ENCODE measurements at regions not wholly inside any gene's neighbourhood (a gene's known extent, or its start where the extent isn't known, plus 50 kb on each side); places are given as distances from the start of the nearest gene placed in this dataset.

DNA sequence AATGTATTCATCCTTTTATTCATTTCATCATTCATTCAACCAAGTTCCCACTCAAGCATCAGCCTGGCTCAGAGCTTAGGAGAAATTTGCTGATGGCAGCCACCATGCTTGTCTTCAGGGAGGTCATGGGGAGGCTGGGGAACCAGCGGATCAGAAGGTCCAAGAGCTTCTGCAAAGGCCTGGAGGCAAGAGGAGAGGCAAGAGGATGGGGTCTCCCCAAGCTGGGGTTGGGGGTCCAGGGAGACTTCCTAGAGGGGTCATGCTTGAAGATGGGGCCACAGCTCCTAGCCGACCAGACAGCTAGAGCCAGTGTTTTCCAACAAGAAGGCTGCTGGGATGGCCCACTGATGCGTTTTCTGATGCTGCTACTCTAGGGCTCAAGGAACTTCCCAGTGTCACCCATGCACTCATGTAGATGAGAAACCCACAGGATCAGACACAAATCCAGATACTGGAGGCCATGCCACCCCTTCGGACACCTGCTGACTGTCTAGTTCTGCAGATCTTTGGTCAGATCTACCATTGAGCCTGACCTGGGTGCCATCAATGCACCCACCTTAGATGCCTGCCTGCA is 315.2 kb downstream of the AJAP1 start:
- TF ChIP-seq, protein P1, sequence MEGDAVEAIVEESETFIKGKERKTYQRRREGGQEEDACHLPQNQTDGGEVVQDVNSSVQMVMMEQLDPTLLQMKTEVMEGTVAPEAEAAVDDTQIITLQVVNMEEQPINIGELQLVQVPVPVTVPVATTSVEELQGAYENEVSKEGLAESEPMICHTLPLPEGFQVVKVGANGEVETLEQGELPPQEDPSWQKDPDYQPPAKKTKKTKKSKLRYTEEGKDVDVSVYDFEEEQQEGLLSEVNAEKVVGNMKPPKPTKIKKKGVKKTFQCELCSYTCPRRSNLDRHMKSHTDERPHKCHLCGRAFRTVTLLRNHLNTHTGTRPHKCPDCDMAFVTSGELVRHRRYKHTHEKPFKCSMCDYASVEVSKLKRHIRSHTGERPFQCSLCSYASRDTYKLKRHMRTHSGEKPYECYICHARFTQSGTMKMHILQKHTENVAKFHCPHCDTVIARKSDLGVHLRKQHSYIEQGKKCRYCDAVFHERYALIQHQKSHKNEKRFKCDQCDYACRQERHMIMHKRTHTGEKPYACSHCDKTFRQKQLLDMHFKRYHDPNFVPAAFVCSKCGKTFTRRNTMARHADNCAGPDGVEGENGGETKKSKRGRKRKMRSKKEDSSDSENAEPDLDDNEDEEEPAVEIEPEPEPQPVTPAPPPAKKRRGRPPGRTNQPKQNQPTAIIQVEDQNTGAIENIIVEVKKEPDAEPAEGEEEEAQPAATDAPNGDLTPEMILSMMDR (IDR thresholded peaks at IDR 0.05), result no peak
- no peak for TF ChIP-seq EZH2 (IDR thresholded peaks at IDR 0.05; ENCODE audit: borderline replicate concordance, insufficient read depth, low read depth, low read length, poor library complexity, severe bottlenecking)
